Lower leg skin (tissue), 3 donors: ENCODE measurements at regions not wholly inside any gene's neighbourhood (a gene's known extent, or its start where the extent isn't known, plus 50 kb on each side); places are given as distances from the start of the nearest gene placed in this dataset.

ENCODE experiments used
- POLR2A ChIP-seq, 2 donors: fragments of 450-650 bp; IDR thresholded peaks; one replicate each; pipeline ENCODE4 v1.6.1; 2016 to 2017; ENCODE audit warnings: antibody characterized with exemption in 2 of 2, mild to moderate bottlenecking in 1 of 2, moderate library complexity in 1 of 2
- TF ChIP-seq, protein P1 (sequence below), 3 donors: fragments of 450-650 bp; IDR thresholded peaks; one replicate each; pipeline ENCODE4 v1.5.1; 2016; ENCODE audit warnings: antibody characterized with exemption in 3 of 3, mild to moderate bottlenecking in 3 of 3, moderate library complexity in 2 of 3

DNA sequence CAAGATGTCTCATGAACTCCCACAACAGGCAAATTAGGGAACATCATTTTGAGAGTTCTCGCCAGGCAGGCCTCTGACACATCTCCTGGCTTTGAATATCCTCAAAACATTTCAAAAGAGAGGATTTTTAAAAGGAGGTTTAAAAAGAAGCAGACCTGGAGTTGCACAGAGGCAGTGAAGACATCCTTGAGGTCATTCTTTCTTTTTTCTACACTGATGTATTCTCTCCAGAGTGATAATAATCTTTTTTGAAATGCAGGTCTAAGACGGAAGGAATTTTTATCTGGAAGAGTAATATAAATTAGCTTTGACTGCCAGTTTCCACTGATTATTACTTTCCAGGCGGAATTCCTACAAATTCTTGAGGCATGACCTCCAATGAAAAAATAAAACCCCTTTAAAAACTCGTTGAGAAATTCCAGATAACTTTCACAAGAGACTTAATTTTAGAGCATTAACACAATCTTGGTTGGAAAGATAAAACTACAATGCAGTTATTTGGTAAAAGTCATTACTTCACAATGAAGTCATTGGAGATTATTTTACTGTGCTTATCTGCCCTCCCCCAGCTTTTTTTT lies 125.0 kb downstream of the LYPLAL1 start:
- TF ChIP-seq, protein P1, sequence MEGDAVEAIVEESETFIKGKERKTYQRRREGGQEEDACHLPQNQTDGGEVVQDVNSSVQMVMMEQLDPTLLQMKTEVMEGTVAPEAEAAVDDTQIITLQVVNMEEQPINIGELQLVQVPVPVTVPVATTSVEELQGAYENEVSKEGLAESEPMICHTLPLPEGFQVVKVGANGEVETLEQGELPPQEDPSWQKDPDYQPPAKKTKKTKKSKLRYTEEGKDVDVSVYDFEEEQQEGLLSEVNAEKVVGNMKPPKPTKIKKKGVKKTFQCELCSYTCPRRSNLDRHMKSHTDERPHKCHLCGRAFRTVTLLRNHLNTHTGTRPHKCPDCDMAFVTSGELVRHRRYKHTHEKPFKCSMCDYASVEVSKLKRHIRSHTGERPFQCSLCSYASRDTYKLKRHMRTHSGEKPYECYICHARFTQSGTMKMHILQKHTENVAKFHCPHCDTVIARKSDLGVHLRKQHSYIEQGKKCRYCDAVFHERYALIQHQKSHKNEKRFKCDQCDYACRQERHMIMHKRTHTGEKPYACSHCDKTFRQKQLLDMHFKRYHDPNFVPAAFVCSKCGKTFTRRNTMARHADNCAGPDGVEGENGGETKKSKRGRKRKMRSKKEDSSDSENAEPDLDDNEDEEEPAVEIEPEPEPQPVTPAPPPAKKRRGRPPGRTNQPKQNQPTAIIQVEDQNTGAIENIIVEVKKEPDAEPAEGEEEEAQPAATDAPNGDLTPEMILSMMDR (IDR thresholded peaks at IDR 0.05) = no peak
- TF ChIP-seq POLR2A (IDR thresholded peaks at IDR 0.05) = no peak
